Stimulated activated CD4-positive, alpha-beta T cell treated with anti-CD3 and anti-CD28 coated beads, Interleukin-4, amount 100 ng/mL, for 1 hour (primary cell): ENCODE measurements at regions not wholly inside any gene's neighbourhood (a gene's known extent, or its start where the extent isn't known, plus 50 kb on each side); places are given as distances from the start of the nearest gene placed in this dataset.
"Not testable (repeated sequence)": the region's sequence is repeated elsewhere in the genome, so short reads cannot be mapped to it uniquely, and the experiment has no call there.

Source experiments
- DNase-seq: peaks from one replicate; pipeline ENCODE4 v3.0.0-alpha.2; 2020

GRCh38 chr11:33970984-33971466 lies 79.1 kb upstream of the LMO2 start:
- DNase-seq = peak; percentile 3

- DNase-seq = no peak
Observed at GRCh38 chr11:33967451-33967850, 75.6 kb upstream of the LMO2 start.

- DNase-seq = no peak
Observed at GRCh38 chr11:33965032-33965431, 73.2 kb upstream of the LMO2 start.

GRCh38 chr11:33959855-33960400 lies 68.1 kb upstream of the LMO2 start:
- DNase-seq = no peak

- no peak for DNase-seq
Observed at GRCh38 chr11:33957304-33957917, 65.5 kb upstream of the LMO2 start.

GRCh38 chr11:33956611-33957010 lies 64.7 kb upstream of the LMO2 start:
- no peak for DNase-seq

- no peak for DNase-seq
Observed at GRCh38 chr11:33953289-33953688, 61.4 kb upstream of the LMO2 start.

GRCh38 chr11:33952805-33953204 lies 60.9 kb upstream of the LMO2 start:
- no peak for DNase-seq

- DNase-seq = no peak
Observed at GRCh38 chr11:33949252-33949913, 57.5 kb upstream of the LMO2 start.

- no peak for DNase-seq
Observed at GRCh38 chr11:33948494-33948893, 56.6 kb upstream of the LMO2 start.

GRCh38 chr11:33947918-33948317 lies 56.0 kb upstream of the LMO2 start:
- DNase-seq = not testable (repeated sequence)

GRCh38 chr11:33946930-33947329 lies 55.1 kb upstream of the LMO2 start:
- DNase-seq = no peak

- no peak for DNase-seq
Observed at GRCh38 chr11:33945481-33946268, 53.8 kb upstream of the LMO2 start.

- no peak for DNase-seq
Observed at GRCh38 chr11:33944693-33945424, 53.0 kb upstream of the LMO2 start.

GRCh38 chr11:33944345-33944692 lies 52.4 kb upstream of the LMO2 start:
- DNase-seq = no peak

GRCh38 chr11:33942954-33943353 lies 51.1 kb upstream of the LMO2 start:
- DNase-seq = no peak

- no peak for DNase-seq
Observed at GRCh38 chr11:33941637-33942160, 49.8 kb upstream of the LMO2 start.
